Stimulated activated naive CD8-positive, alpha-beta T cell treated with anti-CD3 and anti-CD28 coated beads, Interleukin-15, Interleukin-2, amounts not matched to agents 100 ng/mL and 50 ng/mL, for 24 hours (primary cell): ENCODE measurements at regions not wholly inside any gene's neighbourhood (a gene's known extent, or its start where the extent isn't known, plus 50 kb on each side); places are given as distances from the start of the nearest gene placed in this dataset.
"Not testable (repeated sequence)": the region's sequence is repeated elsewhere in the genome, so short reads cannot be mapped to it uniquely, and the experiment has no call there.

Source experiments
- H3K27ac Mint-ChIP-seq: one replicate; pipeline ENCODE4 v1.8.0; 2021; ENCODE audit warnings: mild to moderate bottlenecking, mixed read lengths
- H3K27me3 Mint-ChIP-seq: one replicate; pipeline ENCODE4 v1.8.0; 2021; ENCODE audit warnings: mixed read lengths
- H3K36me3 Mint-ChIP-seq: one replicate; pipeline ENCODE4 v1.8.0; 2021; ENCODE audit warnings: low read depth, mixed read lengths
- H3K4me1 Mint-ChIP-seq: one replicate; pipeline ENCODE4 v1.8.0; 2021; ENCODE audit warnings: low read depth, mixed read lengths
- H3K4me3 Mint-ChIP-seq: one replicate; pipeline ENCODE4 v1.8.0; 2021; ENCODE audit warnings: mild to moderate bottlenecking, mixed read lengths
- H3K9me3 Mint-ChIP-seq: one replicate; pipeline ENCODE4 v1.8.0; 2021; ENCODE audit warnings: mixed read lengths

DNA sequence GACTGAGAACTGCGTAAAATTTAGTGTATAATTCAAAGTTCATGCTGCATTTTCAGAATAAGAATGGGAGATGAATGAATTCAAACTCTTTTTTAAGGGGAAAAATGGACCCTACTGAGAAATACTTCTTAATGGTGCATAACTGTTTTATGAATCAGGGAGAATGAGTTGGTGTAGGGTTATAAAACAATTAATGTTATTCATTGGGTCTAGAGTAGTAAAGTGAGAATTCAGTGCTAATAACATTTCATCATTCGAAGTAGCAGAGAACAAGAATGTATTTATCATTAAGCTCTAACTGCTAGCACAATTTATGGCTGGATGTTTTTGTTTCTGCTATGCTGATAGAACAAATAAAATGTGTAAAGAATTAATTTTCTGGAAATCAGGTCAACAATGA lies 310.2 kb downstream of the SLITRK5 start:
- H3K4me3 Mint-ChIP-seq: no peak overlapping the region
- peaks cover 5% of the 10 kb centered on the region for H3K9me3 Mint-ChIP-seq
- H3K4me1 Mint-ChIP-seq: no peaks in the 10 kb centered on the region
- no peaks in the 10 kb centered on the region for H3K27me3 Mint-ChIP-seq
- no peak overlapping the region for H3K27ac Mint-ChIP-seq
- no peaks in the 10 kb centered on the region for H3K36me3 Mint-ChIP-seq

- Mint-ChIP-seq H3K4me3 (no peak overlapping the region), H3K4me1 (no peaks in the 10 kb centered on the region), H3K9me3 (peaks cover 5% of the 10 kb centered on the region), H3K36me3 (no peaks in the 10 kb centered on the region), H3K27ac (no peak overlapping the region), H3K27me3 (no peaks in the 10 kb centered on the region)
Observed at GRCh38 chr13:87982400-87982799, 311.2 kb downstream of the SLITRK5 start.

DNA sequence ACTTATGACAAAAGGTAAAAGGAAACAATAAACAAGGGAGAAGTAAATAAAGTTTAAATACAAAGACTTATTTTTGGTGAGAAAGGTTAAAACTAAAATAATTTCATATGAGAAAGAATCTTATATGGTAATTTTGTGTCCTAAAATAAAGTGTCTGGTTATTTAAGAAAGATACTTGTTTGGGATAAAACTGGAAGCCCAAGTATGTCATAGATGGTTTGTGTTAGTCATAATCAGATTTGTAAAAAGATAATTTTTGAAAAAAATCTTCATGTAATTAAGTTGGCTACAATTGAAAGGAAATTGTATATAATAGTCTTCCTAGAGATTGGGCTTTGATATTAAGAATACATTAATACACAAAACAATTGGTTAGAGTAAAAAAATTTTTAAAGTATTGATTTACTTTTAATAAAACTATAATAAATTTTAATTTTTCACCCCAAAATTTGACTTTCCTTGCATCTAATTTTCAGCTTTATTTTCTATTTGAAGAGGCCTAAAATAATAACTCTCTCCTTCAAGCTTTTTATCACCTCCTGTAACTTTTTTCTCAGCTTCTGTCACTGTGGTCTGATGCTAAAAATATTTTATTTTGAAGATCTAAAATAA lies 315.6 kb downstream of the SLITRK5 start:
- no peaks in the 10 kb centered on the region for H3K36me3 Mint-ChIP-seq
- no peaks in the 10 kb centered on the region for H3K27me3 Mint-ChIP-seq
- no peaks in the 10 kb centered on the region for H3K4me1 Mint-ChIP-seq
- no peak overlapping the region for H3K4me3 Mint-ChIP-seq
- no peak overlapping the region for H3K27ac Mint-ChIP-seq
- H3K9me3 Mint-ChIP-seq: peaks cover 5% of the 10 kb centered on the region

DNA sequence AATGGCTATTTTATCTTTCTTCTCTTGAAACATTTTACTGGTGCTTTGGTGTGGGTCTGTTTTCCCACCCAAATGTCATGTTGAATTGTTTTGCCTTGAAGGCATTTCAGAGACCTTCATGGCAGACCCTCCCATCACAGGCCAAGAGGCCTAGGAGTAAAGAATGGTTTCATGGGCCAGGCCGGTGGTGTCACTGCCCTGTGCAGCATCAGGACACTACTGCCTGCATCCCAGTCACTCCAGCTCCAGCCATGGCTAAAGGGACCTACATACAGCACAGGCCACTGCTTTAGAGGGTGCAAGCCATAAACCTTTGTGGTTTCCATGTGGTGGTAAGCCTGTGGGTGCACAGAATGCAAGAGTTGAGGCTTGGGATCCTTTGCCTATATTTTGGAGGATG lies 326.9 kb downstream of the SLITRK5 start:
- Mint-ChIP-seq H3K36me3 (no peaks in the 10 kb centered on the region), H3K27ac (no peak overlapping the region), H3K4me1 (no peaks in the 10 kb centered on the region), H3K4me3 (no peak overlapping the region), H3K27me3 (no peaks in the 10 kb centered on the region), H3K9me3 (peaks cover 3% of the 10 kb centered on the region)

DNA sequence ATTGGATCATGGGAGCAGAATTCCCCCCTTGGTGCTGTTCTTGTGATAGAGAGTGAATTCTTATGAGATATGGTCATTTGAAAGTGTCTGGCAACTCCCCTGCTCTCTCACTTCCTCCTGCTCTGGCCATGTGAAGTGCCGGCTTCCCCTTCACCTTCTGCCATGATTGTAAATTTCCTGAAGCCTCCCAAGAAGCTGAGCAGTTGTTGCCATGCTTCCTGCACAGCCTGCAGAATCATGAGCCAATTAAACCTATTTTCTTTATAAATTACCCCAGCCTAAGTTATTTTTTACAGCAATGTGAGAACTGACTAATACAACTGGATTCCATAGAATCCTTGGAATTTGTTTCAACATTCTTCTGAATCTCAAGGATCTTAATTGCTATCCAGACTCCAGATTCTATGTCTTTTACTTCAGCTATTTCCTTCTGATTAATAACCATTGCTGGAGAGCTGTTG lies 328.1 kb downstream of the SLITRK5 start:
- no peaks in the 10 kb centered on the region for H3K4me1 Mint-ChIP-seq
- H3K9me3 Mint-ChIP-seq: peaks cover 3% of the 10 kb centered on the region
- no peak overlapping the region for H3K4me3 Mint-ChIP-seq
- no peaks in the 10 kb centered on the region for H3K36me3 Mint-ChIP-seq
- no peaks in the 10 kb centered on the region for H3K27me3 Mint-ChIP-seq
- H3K27ac Mint-ChIP-seq: no peak overlapping the region

DNA sequence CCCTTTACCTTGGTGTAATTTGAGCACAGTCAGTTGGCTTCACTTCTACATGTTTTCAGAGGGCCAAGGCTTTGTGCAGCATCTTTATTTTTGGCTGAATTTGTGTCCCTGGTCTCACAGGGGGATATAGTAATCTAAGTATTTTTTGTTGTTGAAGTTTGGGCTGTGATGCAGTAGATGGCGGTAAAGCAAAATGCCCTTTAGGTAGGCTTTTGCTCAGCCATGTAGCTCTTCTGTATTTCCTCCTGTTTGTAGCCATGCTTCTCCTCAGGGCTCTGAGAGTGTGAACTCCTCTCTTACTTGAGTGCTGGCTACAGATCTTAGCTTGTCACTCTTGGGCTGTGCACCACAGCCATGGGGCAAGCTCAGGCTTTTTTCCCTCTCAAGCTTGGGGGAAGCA lies 328.6 kb downstream of the SLITRK5 start:
- Mint-ChIP-seq H3K4me1 (no peaks in the 10 kb centered on the region), H3K27me3 (no peaks in the 10 kb centered on the region), H3K27ac (no peak overlapping the region), H3K36me3 (no peaks in the 10 kb centered on the region), H3K9me3 (peaks cover 3% of the 10 kb centered on the region), H3K4me3 (no peak overlapping the region)

DNA sequence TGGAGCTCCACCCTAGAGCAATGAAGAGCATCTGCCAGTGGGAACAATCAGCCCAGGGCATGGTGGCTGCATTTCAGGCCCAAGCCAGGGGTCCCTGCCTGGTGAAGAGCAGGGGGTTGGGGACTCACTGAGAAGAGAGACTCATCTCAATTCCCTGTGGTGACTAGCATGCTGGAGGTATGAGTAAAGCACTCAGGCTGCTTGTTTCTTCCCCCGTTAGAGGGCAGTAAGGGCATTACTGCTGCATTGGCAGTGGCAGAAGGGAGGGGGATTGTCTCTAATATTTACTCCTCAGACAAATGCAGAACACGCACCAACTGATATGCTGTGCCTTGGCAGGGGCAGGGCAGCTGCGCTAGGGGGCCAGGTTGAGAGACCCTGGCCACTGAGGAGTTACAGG lies 329.1 kb downstream of the SLITRK5 start:
- H3K4me3 Mint-ChIP-seq: no peak overlapping the region
- H3K36me3 Mint-ChIP-seq: no peaks in the 10 kb centered on the region
- no peak overlapping the region for H3K27ac Mint-ChIP-seq
- H3K4me1 Mint-ChIP-seq: no peaks in the 10 kb centered on the region
- peaks cover 3% of the 10 kb centered on the region for H3K9me3 Mint-ChIP-seq
- no peaks in the 10 kb centered on the region for H3K27me3 Mint-ChIP-seq

GRCh38 chr13:88000787-88001186 lies 329.6 kb downstream of the SLITRK5 start:
- no peaks in the 10 kb centered on the region for H3K36me3 Mint-ChIP-seq
- no peak overlapping the region for H3K27ac Mint-ChIP-seq
- no peaks in the 10 kb centered on the region for H3K27me3 Mint-ChIP-seq
- no peak overlapping the region for H3K4me3 Mint-ChIP-seq
- H3K4me1 Mint-ChIP-seq: no peaks in the 10 kb centered on the region
- peaks cover 3% of the 10 kb centered on the region for H3K9me3 Mint-ChIP-seq

- H3K4me1 Mint-ChIP-seq: no peaks in the 10 kb centered on the region
- H3K27me3 Mint-ChIP-seq: no peaks in the 10 kb centered on the region
- H3K27ac Mint-ChIP-seq: no peak overlapping the region
- H3K36me3 Mint-ChIP-seq: no peaks in the 10 kb centered on the region
- H3K4me3 Mint-ChIP-seq: no peak overlapping the region
- no peaks in the 10 kb centered on the region for H3K9me3 Mint-ChIP-seq
Observed at GRCh38 chr13:88005188-88005587, 334.0 kb downstream of the SLITRK5 start.

DNA sequence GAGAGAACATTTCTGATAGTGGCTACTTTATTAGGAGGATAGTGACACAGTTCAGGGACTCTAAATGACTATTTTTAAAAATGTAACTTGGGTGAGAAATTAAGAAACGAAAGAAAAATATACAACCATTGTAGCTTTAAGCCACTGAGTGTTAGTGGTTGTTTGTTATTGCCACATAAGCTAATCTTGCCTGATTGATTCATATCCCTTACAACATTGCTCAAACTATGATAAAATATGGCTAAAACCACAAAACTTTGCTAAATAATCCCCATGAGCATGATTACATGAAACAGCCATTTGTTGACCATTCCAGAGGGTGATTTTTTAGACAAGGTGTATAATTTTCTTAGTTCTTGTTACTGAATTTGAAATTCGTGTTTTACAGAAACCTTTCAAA lies 343.4 kb downstream of the SLITRK5 start:
- H3K9me3 Mint-ChIP-seq: peaks cover 13% of the 10 kb centered on the region
- no peak overlapping the region for H3K27ac Mint-ChIP-seq
- no peaks in the 10 kb centered on the region for H3K27me3 Mint-ChIP-seq
- no peaks in the 10 kb centered on the region for H3K4me1 Mint-ChIP-seq
- H3K36me3 Mint-ChIP-seq: no peaks in the 10 kb centered on the region
- no peak overlapping the region for H3K4me3 Mint-ChIP-seq

GRCh38 chr13:88022431-88023208 lies 351.4 kb downstream of the SLITRK5 start:
- no peaks in the 10 kb centered on the region for H3K27me3 Mint-ChIP-seq
- peaks cover 4% of the 10 kb centered on the region for H3K9me3 Mint-ChIP-seq
- no peaks in the 10 kb centered on the region for H3K36me3 Mint-ChIP-seq
- H3K4me1 Mint-ChIP-seq: no peaks in the 10 kb centered on the region
- H3K4me3 Mint-ChIP-seq: no peak overlapping the region
- H3K27ac Mint-ChIP-seq: no peak overlapping the region

DNA sequence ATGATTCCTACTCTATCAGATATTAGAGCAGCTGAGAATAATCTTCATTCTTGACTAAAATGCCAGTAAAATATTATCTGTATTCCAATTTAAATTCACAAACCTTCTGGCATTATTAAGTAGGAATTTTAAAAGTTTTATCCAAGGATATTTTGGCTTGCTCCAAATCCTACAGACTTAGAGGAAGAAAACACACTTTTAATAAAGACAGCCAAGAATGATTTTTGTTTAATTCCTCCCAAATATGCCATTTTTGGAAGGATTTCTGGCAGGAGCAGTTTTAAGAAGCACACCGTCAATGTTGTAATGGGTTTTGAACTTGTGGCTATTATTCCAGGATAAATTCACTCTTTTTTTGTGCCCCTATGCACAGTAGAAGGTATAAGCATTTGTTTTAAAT lies 355.1 kb downstream of the SLITRK5 start:
- Mint-ChIP-seq H3K9me3 (no peaks in the 10 kb centered on the region), H3K36me3 (no peaks in the 10 kb centered on the region), H3K27ac (no peak overlapping the region), H3K4me3 (no peak overlapping the region), H3K27me3 (no peaks in the 10 kb centered on the region), H3K4me1 (no peaks in the 10 kb centered on the region)

GRCh38 chr13:88031980-88032559 lies 360.9 kb downstream of the SLITRK5 start:
- Mint-ChIP-seq H3K27ac (no peak overlapping the region), H3K4me1 (no peaks in the 10 kb centered on the region), H3K4me3 (no peak overlapping the region), H3K9me3 (peaks cover 6% of the 10 kb centered on the region), H3K27me3 (no peaks in the 10 kb centered on the region), H3K36me3 (no peaks in the 10 kb centered on the region)

DNA sequence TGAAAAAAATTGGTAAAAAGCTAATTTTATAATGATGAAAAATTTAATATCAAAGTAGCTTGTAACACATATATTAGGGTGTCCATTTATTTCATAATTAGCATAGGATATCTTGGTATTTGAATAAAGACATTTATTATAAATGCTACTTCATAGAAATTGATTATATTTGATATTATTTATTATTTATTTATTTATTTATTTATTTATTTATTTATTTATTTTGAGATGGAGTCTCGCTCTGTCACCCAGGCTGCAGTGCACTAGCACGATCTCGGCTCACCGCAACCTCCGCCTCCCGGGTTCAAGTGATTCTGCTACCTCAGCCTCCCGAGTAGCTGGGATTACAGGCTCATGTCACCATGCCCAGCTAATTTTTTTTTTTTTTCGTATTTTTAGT lies 365.0 kb downstream of the SLITRK5 start:
- not testable (repeated sequence) for H3K4me3 Mint-ChIP-seq, H3K27ac Mint-ChIP-seq, H3K4me1 Mint-ChIP-seq, H3K27me3 Mint-ChIP-seq, H3K36me3 Mint-ChIP-seq
- peaks cover 15% of the 10 kb centered on the region for H3K9me3 Mint-ChIP-seq

DNA sequence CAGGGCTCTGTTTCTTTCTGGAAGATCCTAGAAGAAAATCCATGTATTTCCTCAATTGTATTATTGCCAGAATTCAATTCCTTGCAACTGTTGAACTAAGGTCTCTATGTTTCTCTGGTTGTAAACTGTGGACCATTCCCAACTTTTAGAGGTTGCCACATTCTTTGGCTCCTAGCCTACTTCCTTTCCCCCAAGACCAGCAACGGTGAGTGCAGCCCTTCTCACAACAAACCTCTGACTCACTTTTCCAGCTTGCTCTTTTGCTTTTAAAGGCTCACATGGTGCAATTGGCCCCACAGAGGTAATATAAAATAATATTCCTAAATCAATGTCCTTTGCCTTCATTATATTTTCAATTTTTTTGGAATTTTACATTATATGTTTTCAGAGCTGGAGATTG lies 371.3 kb downstream of the SLITRK5 start:
- Mint-ChIP-seq H3K27ac (no peak overlapping the region), H3K4me3 (no peak overlapping the region), H3K27me3 (no peaks in the 10 kb centered on the region), H3K9me3 (peaks cover 7% of the 10 kb centered on the region), H3K4me1 (no peaks in the 10 kb centered on the region), H3K36me3 (no peaks in the 10 kb centered on the region)
